ENCODE measurements at regions not wholly inside any gene's neighbourhood (a gene's known extent, or its start where the extent isn't known, plus 50 kb on each side); places are given as distances from the start of the nearest gene placed in this dataset.

DNA sequence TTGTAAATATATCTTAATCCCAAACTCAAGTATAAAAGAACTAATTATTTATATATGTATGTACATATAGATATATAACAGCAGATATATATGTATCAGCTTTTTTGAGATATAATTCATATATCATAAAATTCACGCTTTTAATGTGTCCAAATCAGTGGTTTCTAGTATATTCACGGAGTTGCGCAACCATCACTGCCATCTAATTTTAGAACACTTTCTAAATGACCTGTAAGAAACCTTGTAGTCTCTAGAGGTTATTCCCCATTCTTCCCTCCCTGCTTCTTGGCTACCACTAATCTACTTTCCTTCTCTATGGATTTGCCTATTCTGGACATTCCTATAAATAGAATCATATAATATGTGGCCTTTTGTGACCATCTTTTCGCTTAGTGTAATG, 163.5 kb upstream of the TCF4 start:
- no peaks in the 10 kb centered on the region for H3K27me3 Mint-ChIP-seq (ENCODE audit: low read depth)
- H3K4me3 Mint-ChIP-seq = no peak overlapping the region
- no peak for DNase-seq
- Histone ChIP-seq H4K5ac (ENCODE audit: insufficient read length, low read depth, low read length) (no peak overlapping the region), H4K91ac (ENCODE audit: insufficient read length, low read depth, low read length) (no peak overlapping the region), H3K27ac (ENCODE audit: insufficient read length, low read depth, low read length) (no peak overlapping the region), H4K8ac (replicated peaks; ENCODE audit: insufficient read length, low read depth, low read length) (no peak overlapping the region), H2BK20ac (ENCODE audit: low read depth, low read length, poor library complexity, severe bottlenecking) (no peak overlapping the region), H3K9ac (ENCODE audit: extremely low read depth, insufficient read length, low read length) (no peak overlapping the region), H3K14ac (ENCODE audit: insufficient read depth, low read length) (no peak overlapping the region), H3K4me2 (ENCODE audit: insufficient read depth, insufficient read length, low read length) (no peak overlapping the region), H2BK12ac (ENCODE audit: insufficient read length, low read depth, low read length) (no peak overlapping the region), H3K9me3 (ENCODE audit: control insufficient read depth, low read depth, low read length) (no peaks in the 10 kb centered on the region), H3K79me1 (ENCODE audit: insufficient read depth, low read depth, low read length, poor library complexity, severe bottlenecking) (no peaks in the 10 kb centered on the region), H2AFZ (ENCODE audit: low read length) (no peak overlapping the region), H3K18ac (ENCODE audit: insufficient read length, low read depth, low read length) (no peak overlapping the region), H3K4me1 (ENCODE audit: insufficient read depth, low read length) (no peaks in the 10 kb centered on the region; the same call in 1 of the 2 replicates), H3K4ac (ENCODE audit: low read depth, low read length) (no peak overlapping the region), H3K23me2 (ENCODE audit: insufficient read length, low read depth, low read length, poor library complexity, severe bottlenecking) (no peaks in the 10 kb centered on the region), H2BK5ac (ENCODE audit: insufficient read length, low read length) (no peak overlapping the region), H2AK5ac (ENCODE audit: insufficient read length, low read length) (no peak overlapping the region), H3K27me3 (ENCODE audit: insufficient read depth, low read length) (no peaks in the 10 kb centered on the region), H4K20me1 (ENCODE audit: control insufficient read depth, insufficient read depth, insufficient read length) (no peaks in the 10 kb centered on the region), H3K56ac (ENCODE audit: insufficient read length, low read depth, low read length) (no peak overlapping the region), H2BK120ac (ENCODE audit: low read depth, low read length, poor library complexity, severe bottlenecking) (no peak overlapping the region), H3K23ac (ENCODE audit: insufficient read length, low read depth, low read length) (no peak overlapping the region), H3T11ph (ENCODE audit: low read length) (no peak overlapping the region), H3K79me2 (ENCODE audit: insufficient read depth, low read length) (no peaks in the 10 kb centered on the region), H2BK15ac (ENCODE audit: low read depth, low read length) (no peak overlapping the region)
- peaks cover 0 to 4% of the 10 kb centered on the region in 2 experiments; a peak in 2 of 4 replicates for H3K4me1 Mint-ChIP-seq
- no CpG with 5 or more reads among the region's 4 CpGs for WGBS (ENCODE audit: extremely low coverage, insufficient read length, low lambda C conversion rate)
- no peaks in the 10 kb centered on the region for H3K9me3 Mint-ChIP-seq
- no peak overlapping the region for H3K27ac Mint-ChIP-seq
- H3K36me3 Mint-ChIP-seq (ENCODE audit: insufficient read depth in 1 of 3, low read depth in 3 of 3) = no peaks in the 10 kb centered on the region
- TF ChIP-seq CTCF (conservative IDR thresholded peaks at IDR 0.05) = no peak
